ENCODE measurements at regions not wholly inside any gene's neighbourhood (a gene's known extent, or its start where the extent isn't known, plus 50 kb on each side); places are given as distances from the start of the nearest gene placed in this dataset.

DNA sequence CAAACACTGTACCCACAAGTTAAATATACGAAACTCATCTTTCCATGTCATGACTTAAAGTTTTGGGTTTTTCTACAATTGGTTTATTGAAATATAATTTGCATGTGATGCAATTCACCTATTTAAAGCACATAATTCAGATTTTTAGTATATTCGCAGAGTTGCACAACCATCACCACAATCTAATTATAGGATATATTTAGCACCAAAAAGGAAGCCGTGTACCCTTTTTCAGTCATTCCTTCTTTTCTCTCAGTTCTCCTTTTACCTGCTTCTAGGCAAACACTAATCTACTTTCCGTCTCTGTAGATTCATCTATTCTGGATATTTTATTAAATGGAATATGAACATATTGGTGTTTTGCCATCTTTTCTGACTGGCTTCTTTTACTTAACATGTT lies 1458.1 kb upstream of the TENM4 start:
- no peak for DNase-seq

DNA sequence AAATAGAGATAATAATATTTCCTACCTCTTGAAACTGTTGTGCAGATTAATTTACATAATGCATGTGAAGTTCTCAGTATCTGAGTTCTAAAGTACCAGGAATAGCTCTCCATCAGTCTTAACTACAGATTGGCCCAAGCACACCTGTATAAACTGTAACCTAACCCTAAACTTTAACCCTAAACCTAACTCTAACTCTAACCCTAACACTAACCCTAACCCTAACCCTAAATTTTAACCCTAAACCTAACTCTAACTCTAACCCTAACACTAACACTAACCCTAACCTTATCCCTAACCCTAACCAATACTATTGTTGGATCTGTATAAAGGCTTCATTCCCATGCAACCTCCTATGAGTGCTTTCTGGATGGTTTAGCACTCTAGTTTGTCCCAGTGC lies 1445.9 kb upstream of the TENM4 start:
- no peak for DNase-seq

DNA sequence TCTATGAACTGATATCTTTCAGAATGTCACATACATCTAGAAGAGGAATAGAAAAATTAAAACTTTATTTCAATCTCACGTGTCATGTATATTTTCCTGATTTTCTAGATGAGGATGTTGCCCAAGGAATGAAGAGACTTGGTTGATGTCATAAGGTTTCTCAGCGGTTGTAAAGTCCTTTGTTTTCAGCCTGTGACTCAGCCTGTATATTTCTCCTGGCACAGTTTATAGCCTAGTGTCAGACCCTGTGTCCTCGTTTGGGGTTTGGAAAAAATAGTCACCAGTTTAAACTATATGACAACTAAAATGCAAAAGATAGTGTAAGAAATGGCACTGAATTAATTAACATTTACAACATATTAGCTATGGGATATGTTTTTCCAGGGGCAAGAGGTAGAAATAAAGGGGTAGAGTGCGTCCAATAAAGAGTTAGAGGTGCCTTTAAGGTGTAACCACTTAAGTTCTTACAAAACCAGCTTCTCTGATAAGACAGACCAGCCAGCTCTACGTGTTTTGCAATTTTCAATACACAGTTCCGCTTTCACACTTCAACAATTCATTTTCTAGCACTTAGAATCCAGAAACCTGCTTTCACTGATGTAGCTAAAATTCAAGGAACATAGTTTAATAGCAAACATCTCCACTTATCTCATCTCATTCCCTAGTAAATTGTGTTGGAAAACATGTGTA lies 1432.6 kb upstream of the TENM4 start:
- DNase-seq = no peak

DNA sequence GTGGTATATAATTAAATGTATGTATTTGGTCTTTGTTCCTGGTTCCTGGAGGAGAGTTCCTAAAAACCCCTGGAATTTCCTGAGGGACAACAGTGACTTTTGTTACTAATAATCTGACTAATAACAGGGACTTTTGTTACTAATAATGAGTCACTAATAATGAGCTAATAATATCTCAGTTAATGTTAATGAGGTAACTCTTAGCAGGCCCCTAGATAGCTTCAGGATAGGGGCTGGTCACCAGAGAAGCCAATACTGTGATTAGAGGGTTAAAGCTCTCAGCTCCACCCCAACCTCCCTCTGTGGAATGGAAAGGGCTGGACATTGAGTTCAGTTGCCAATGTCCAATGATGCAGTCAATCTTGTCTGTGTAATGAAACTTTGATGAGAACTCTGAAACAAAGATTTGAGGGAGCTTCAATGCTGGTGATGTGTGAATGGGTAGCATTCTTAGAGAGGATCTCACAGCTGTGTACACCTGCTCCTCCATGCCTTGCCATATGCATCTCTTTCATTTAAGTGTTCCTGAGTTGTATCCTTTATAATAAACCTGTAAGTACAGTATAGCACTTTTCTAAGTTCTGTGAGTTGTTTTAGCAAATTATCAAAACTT lies 1431.4 kb upstream of the TENM4 start:
- DNase-seq = no peak

DNA sequence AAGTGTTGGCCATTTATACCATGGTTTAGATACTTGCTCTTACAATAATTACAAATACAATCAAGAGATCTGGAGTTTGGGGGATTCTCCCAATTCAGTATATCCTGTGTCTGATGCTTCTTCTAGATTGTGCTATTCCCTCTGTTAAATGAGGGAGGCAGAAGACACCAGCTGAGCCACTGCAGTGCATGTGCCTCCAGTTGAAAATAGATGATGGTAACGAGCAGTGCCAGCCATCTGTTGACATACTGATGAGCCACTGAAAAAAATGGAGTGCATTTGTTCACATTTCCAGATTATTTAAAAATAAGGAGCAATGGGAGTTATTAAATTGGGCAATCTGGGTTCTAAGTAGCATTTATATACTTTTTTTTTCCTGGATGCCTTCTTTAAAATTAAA lies 1428.0 kb upstream of the TENM4 start:
- DNase-seq = no peak

DNA sequence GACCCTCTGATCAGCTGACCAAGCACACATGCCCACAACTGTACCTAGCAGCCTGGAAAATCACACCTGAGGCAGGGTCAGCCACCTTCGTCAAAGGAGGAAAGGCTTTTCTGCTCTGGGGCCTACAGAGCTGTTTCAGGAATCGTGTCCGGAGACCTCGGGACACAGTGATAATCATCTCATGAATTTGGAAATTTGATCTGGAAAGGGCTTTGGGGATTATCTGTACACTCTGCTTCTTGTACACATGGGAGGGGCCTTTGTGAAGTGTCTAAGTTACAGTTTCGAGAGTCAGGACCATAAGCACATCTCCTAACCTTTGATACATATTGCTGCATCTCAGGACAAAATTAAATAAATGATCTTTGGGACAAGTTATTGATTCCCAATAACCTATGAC lies 1421.2 kb upstream of the TENM4 start:
- DNase-seq = no peak

DNA sequence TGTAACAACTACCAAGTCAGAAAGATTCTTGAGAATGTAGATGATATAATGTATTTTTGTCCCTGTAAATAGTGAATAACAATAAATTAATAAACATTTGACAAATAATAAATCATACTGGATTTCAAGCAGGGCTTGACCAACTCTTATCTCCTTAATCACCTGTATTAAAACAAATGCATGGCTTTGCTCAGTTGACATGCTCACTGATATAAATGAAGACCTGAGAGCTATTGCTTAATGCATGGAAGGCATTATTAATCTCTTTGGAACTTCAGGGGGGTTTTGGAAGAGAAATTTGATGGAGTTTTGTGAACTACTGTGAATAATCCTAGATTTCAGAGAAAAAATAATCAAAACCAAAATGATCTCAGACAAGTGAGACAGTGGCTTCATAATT lies 1420.4 kb upstream of the TENM4 start:
- DNase-seq = no peak

DNA sequence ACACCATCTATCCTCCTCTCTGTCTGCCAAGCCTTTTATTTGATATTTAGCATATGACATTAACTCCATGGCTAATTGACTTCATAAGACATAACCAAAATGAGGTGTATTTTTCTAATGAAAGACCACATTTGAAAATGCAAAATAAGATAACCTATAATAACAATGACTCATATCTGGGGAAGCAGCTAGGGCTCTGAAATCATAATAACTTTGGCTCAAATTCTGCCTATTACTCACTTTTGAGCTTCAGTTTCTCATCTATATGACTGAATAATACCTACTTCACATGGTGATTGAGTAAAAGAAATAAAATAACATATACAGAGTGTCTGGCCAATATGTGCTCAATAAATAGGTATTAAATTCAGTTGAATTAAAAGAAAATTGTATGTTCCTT lies 1419.8 kb upstream of the TENM4 start:
- DNase-seq = no peak

DNA sequence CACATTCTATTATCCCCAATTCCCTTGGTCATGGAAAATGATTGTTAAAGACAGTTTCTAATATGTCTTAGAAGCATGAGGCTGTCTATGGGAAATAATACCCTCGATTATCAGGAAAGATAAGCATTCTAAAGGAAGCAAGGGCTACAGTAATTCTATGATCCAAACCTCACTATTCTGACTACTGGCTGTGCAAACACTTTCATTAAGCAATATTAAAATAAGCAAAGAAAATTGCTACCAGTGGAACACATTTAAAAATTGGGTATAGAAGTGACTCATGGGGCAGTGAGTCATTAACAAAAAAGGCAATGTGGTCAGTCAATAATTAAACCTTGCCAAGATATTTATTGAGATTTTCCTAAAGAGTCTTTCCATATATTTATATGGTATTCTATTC lies 1415.2 kb upstream of the TENM4 start:
- no peak for DNase-seq

DNA sequence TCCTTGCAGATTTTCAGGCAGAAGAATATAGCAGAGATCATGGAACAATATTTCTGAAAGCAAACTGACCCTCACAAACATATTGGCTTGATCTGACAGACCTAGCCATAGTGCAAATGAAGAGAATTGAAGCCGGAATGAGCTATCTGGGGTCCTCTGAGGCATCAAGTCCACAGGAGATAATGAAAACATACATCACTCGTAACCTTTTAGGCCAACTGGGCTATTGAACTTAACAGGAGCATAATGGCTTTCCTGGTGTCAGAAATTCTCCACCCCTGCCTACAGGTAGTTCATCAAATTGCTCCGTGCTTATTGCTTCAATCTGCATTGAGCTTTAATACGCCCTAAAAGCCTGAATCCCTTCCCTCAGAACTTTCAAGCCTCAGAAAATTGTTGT lies 1414.6 kb upstream of the TENM4 start:
- no peak for DNase-seq

DNA sequence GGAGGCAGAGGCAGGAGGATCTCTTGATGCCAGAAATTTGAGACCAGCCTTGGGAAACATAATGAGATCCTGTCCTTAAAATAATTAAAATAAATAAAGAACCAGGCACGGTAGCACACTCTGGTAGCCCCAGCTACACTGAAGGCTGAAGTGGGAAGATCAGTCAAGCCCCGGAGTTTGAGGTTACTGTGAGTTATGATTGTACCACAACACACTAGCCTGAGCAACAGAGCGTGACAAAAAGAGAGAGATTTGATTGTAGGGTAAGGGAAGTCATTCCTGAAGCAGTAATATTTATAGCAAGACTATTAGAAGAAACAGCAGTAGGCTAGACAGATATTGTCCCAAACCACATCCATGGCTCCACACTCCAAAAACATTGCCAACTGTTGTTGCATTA lies 1408.4 kb upstream of the TENM4 start:
- no peak for DNase-seq

DNA sequence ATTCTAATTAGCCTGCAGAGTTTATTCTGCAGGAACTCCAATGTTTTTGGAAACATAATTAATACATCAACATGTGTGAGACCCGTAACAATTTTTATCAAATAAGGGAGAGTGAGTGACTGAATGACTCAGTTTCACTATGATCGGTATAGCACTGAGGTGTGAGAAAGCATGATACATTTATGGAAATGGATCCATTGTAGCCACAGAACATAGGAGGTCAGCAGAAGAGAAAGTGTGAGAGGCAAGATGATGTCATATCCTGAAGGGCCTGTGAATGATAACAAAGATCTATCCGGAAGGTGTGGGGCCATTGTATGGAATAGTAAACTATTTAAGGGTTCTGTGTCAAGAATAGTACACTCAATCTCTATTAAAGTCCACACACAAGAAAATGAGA lies 1406.1 kb upstream of the TENM4 start:
- DNase-seq = no peak

DNA sequence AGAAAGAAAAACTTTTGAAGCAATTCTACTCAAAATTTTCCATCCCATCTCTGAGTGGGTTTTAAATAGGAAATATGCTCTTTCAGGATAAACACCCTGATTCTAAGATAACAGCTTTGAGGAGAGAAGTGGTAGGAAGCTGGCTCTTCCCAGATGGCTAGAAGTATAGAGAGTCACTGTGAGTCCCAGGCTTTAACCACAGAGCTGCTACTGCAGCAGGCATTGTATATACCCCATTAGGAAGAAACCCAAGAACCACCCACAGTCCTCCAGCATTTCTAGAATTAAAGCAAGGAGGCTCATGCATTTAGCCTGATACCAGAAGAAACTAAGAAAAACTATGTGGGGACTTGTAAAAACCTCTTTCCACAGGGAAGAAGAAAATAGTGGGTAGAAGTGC lies 1405.6 kb upstream of the TENM4 start:
- DNase-seq = no peak

DNA sequence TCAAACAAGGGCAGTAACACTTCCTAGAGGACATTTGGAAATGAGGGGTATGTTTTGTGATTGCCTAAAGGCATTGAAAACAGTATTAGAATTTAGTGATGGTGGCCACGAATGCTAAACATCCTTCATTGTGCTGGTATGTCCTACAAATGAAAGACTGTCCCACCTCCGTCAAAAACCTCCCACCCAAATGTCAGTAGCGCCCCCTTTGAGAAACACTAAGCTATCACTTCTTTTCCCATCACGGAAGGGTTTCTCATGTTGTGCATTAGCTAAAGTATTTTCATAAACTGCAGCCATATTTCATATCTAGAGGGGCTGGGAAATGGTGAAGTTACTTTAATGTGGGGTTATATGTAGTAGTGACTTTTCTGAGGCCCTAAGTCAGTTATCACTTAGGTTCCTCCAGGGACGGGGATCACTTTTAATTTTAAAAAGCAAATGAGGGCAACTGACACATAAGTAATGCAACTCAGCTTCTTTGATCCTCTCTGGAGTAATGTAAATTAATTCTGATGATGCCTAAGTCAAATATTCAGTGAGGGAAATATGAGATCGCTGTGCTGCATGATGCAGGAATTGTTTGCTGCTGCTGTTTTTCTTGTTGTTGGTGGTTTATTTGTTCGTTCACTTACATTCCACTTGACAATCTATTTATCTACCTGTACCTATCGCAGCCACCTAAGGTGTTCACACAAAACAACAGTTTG lies 1403.4 kb upstream of the TENM4 start:
- DNase-seq = no peak

DNA sequence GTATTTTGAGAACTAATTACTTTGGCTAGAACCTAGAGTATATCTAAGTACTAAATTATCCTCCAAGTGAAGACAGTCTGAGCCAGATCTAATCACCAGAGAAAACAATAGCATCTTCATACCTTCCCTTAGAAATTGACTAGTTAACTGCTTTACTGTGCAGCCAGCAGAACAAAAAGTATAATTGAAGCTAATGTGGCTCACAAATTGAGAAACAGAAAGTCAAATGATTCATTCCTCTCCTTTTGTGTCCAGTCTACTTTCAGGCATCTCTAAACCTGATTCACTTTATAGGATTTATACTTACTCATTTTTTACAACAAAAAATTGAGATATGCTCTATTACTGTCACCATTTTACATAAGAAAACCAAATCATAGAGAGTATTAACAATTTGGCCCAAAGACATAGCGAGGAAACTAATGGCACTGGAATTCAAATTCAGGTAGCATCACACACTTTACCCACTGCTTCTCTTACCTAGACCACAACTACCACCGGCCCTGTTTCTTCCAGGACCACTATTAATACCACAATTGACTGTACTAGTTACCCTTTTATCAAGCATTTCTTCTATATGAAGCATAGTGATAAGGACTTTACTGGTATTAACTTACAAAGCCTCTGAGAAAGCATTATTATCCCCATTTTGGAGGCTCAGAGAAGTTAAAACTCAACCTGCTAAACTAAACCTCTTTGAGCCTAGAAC lies 1402.6 kb upstream of the TENM4 start:
- DNase-seq = no peak

DNA sequence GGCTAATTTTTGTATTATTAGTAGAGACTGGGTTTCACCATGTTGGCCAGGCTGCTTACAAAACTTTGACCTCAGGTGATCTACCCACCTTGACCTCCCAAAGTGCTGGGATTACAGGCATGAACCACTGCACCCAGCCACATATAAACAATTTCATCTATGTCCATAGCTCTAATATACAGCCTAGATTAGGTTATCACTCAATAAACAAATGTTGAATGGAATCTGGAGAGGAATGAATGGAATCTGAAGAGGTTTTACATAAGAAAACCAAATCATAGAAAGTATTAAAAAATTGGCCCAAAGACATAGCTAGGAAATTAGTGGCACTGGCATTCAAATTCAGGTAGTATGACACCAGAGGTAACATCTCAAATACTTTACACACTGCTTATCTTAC lies 1401.4 kb upstream of the TENM4 start:
- no peak for DNase-seq

DNA sequence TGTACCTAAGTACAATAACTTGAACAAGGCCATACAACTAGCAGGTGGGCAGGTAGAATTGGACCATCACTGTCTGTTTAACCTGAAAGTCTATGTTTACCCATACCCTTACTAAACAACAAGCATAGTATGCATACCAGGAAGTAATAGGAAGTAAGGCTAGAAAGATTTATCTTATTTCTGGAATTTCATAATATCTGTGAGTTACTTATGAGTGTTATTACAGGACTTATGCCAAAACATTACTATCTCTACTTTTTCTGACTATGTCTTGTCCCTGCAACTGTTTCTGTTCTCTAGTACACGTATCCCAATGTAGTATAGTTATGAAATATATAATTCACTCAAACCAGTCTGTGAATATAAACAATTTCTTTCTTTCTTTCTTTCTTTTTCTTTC lies 1400.8 kb upstream of the TENM4 start:
- no peak for DNase-seq

DNA sequence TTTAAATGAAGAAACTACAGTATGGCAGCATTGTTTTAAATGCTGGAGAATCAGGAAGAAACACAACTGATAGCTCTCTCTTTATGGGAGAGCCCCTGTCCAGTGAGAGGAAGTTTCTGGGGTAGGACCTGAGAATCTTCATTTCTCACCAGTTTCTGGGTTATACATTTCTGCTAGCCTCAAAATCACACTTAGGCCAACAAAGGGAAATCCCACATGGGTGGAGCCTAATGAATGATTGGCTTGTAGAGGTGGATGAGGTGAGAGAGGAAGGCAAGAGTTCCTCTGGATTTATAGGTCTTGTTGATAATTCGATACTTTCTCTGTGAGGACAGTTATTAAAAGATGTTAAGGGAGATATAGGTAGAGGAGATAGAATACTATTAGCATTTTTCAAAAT lies 1397.3 kb upstream of the TENM4 start:
- DNase-seq = no peak

DNA sequence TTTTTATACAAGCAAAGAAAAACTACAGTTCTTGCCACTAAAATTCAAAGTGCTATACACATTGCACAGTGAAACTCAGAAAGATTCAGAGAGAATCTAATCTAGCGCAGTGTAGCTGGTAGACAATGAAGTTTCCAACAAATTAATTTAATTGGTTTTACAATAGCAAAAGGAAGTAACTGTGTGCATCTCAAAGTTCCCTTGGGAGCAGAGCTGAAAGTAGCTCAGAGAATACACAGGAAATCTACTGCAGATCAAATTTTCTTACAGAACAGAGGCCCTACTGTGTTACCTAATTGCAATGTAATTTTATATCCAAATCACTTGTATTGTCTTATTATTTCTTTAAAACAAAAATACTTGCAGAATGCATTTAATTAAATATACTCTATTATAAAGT lies 1396.2 kb upstream of the TENM4 start:
- DNase-seq = no peak

DNA sequence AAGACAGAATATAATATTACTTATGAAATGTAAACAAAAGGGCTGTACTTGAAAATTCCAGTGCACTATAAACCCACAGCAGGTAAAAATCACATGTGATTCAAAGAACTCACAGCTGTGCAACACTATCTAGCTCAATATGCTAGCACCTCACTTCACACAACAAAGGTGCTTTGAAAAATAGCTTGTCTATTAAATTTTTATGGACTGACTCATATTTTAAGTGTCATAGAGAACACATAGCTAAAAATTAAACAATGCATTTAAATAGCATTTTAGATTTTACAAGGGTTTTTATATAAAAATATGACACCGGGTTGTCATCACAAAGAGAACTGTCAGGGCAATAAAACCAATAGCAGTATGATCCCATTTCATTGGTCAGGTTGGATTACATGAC lies 1390.5 kb upstream of the TENM4 start:
- no peak for DNase-seq

DNA sequence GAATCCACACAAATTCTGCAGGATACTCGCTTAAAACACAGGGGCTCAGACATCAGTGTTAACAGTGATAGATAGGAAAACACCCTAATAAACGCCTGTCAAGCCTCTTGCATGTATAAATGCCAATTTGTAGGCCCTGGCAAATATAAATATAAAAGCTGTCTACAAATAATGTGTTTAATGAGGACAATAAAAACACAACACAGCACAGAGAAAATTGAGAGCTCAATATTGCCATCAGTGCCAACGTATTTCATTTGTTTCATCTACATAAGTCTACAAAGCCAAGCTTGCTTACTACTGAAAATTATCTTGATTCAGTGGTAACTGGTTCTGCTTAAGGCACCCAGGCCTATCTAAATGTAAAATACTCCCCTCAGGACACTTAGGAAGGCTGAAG lies 1387.0 kb upstream of the TENM4 start:
- DNase-seq = no peak

DNA sequence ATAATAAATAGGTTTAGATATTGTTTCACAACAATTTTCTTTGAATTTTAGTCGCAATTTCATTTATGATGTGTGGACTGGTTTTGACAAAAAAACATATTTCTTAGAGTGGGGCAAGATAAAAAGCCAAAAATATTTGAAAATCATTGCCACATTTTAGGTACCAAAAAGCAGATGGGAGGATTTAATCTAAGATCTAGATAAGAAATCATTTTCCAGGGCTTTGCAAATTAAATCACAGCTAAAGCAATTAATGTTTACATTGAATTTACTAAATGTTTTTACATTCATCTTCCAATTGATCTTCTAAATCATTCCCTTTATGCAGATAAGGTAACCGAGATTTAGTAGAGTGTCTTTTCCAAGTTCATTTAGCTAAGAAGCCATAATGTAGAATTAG lies 1386.0 kb upstream of the TENM4 start:
- no peak for DNase-seq

DNA sequence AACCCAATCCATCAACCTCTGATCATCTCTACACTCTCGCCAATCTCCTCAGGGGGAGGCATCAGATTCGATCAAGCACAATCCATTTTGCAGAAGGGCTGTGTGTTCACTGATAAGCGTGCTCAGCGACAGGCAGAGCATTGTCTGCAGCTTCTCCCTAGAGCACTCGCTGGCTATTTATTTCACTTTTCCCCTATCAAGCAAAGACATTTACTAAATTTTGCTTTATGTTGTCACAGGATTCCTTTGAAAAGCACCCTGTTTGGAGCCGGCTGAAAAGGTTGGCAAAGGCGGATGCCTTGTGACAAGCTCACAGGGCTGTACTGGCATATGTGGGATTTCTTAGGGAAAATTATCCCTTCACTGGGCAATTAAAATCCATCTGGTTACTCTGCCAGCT lies 1381.5 kb upstream of the TENM4 start:
- DNase-seq = no peak

DNA sequence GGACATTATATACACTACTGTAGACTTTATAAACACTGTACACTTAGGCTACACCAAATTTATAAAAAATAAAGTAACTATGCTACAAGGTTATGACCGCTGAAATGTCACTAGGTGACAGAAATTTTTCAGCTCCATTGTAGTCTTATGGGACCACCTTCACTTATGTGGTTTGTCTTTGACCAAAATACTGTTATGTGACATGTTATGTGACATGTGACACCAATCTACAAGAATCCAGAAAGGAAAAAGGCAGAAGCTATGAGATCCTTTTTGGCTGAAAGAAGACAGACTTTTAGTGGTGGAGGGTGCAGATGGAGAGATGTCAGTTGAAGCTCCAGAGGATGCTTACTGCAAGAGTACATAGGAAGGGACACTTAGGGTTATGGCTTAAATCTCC lies 1378.4 kb upstream of the TENM4 start:
- DNase-seq = no peak
